ENCODE measurements at regions not wholly inside any gene's neighbourhood (a gene's known extent, or its start where the extent isn't known, plus 50 kb on each side); places are given as distances from the start of the nearest gene placed in this dataset.

GRCh38 chr4:173805884-173806283 lies 275.9 kb upstream of the HAND2 start:
- RAD21 ChIA-PET (ENCODE audit: low non-redundant PET in 1 of 2, low total read pairs in 2 of 2, uncharacterized antibody in 2 of 2, unreplicated experiment in 2 of 2): no interaction called here
- H3K79me2 ChIP-seq (ENCODE audit: insufficient read depth, low read length): no peaks in the 10 kb centered on the region
- DNase-seq (ENCODE audit: low read depth, low spot score) (no peak), ATAC-seq (no peak)
- CTCF ChIA-PET: no interaction called here
- H3K9ac ChIP-seq (ENCODE audit: low read length): no peak overlapping the region
- POLR2A ChIA-PET: no interaction called here
- no peak overlapping the region for H3K27ac ChIP-seq (ENCODE audit: low read depth, low read length)
- intact Hi-C loops (cut with micrococcal nuclease): no loop called here
- no peaks in the 10 kb centered on the region for H4K20me1 ChIP-seq (ENCODE audit: insufficient read depth)
- no peak overlapping the region for H2AFZ ChIP-seq (ENCODE audit: low read depth, low read length, poor library complexity, severe bottlenecking)
- H3K4me3 ChIP-seq (replicated peaks in 1 of 2; ENCODE audit: low read depth in 1 of 2, low read length in 2 of 2): no peak overlapping the region
- H3K36me3 ChIP-seq (ENCODE audit: control insufficient read depth in 1 of 2, insufficient read depth in 2 of 2, low read length in 2 of 2): no peaks in the 10 kb centered on the region
- H3K4me1 ChIP-seq (ENCODE audit: control insufficient read depth in 1 of 2, insufficient read depth in 2 of 2, low read length in 2 of 2): no peaks in the 10 kb centered on the region
- H3K4me2 ChIP-seq (ENCODE audit: low read length): no peak overlapping the region
- H3K9me3 ChIP-seq (ENCODE audit: control insufficient read depth in 1 of 2, insufficient read depth in 1 of 2, low read depth in 1 of 2, low read length in 2 of 2): no peaks in the 10 kb centered on the region
- no TSS peak for BruUV-seq (replicated peaks)
- no peak for TF ChIP-seq YY1 (IDR thresholded peaks at IDR 0.05; ENCODE audit: extremely low read depth, insufficient replicate concordance, low read depth, low read length)
- no peak for TF ChIP-seq ATF3 (IDR thresholded peaks at IDR 0.05)
- TF ChIP-seq FOSL1 (IDR thresholded peaks at IDR 0.05; ENCODE audit: low read depth): no peak
- TF ChIP-seq CTCF (IDR thresholded peaks at IDR 0.05 in 2 of 3, conservative IDR thresholded peaks at IDR 0.05 in 1 of 3; ENCODE audit: borderline replicate concordance in 1 of 3, insufficient read depth in 1 of 3, low read depth in 2 of 3, low read length in 2 of 3): no peak
- TF ChIP-seq SIN3A (IDR thresholded peaks at IDR 0.05; ENCODE audit: low read depth): no peak
- no peak for TF ChIP-seq ZBTB33 (IDR thresholded peaks at IDR 0.05; ENCODE audit: extremely low read depth, insufficient replicate concordance, low read length)
- no peak for TF ChIP-seq EZH2 (IDR thresholded peaks at IDR 0.05)
- TF ChIP-seq JUND (IDR thresholded peaks at IDR 0.05): no peak
- no peak for TF ChIP-seq ZFX (IDR thresholded peaks at IDR 0.05)
- no peak for TF ChIP-seq EGR1 (IDR thresholded peaks at IDR 0.05; ENCODE audit: low read depth)
- no peak for TF ChIP-seq TCF7L2 (IDR thresholded peaks at IDR 0.05; ENCODE audit: borderline replicate concordance, extremely low read depth, insufficient read depth, insufficient read length)
- TF ChIP-seq ZNF274 (IDR thresholded peaks at IDR 0.05; ENCODE audit: low read depth, low read length): no peak
- TF ChIP-seq CEBPB (IDR thresholded peaks at IDR 0.05; ENCODE audit: low read depth): no peak
- TF ChIP-seq EZH2phosphoT487 (IDR thresholded peaks at IDR 0.05; ENCODE audit: borderline replicate concordance): no peak
- no peak for TF ChIP-seq POLR2A (IDR thresholded peaks at IDR 0.05; ENCODE audit: borderline replicate concordance, extremely low read depth, insufficient read depth, insufficient read length)
- no peak for TF ChIP-seq REST (IDR thresholded peaks at IDR 0.05; ENCODE audit: low read depth)
- TF ChIP-seq SRF (IDR thresholded peaks at IDR 0.05; ENCODE audit: low read depth): no peak
- no peaks in the 10 kb centered on the region for H3K27me3 ChIP-seq (ENCODE audit: insufficient read depth, low read length)
- no peaks in the 10 kb centered on the region for H3K9me2 ChIP-seq (ENCODE audit: insufficient read depth)
